ENCODE measurements at regions not wholly inside any gene's neighbourhood (a gene's known extent, or its start where the extent isn't known, plus 50 kb on each side); places are given as distances from the start of the nearest gene placed in this dataset.

- no peak for DNase-seq
Observed at GRCh38 chr2:106631281-106631680, 144.1 kb downstream of the CD8B2 start.

- DNase-seq = no peak
Observed at GRCh38 chr2:106638043-106638442, 150.9 kb downstream of the CD8B2 start.

- no peak for DNase-seq
Observed at GRCh38 chr2:106638580-106638979, 151.4 kb downstream of the CD8B2 start.

GRCh38 chr2:106642679-106643078, 155.5 kb downstream of the CD8B2 start:
- no peak for DNase-seq

- no peak for DNase-seq
Observed at GRCh38 chr2:106644623-106645022, 157.5 kb downstream of the CD8B2 start.

- DNase-seq = no peak
Observed at GRCh38 chr2:106646605-106647004, 159.4 kb downstream of the CD8B2 start.

- DNase-seq = no peak
Observed at GRCh38 chr2:106649306-106649705, 162.1 kb downstream of the CD8B2 start.

- DNase-seq = no peak
Observed at GRCh38 chr2:106653465-106653864, 166.3 kb downstream of the CD8B2 start.

GRCh38 chr2:106658616-106659015, 171.5 kb downstream of the CD8B2 start:
- DNase-seq = no peak

- DNase-seq = no peak
Observed at GRCh38 chr2:106664669-106665068, 177.5 kb downstream of the CD8B2 start.

GRCh38 chr2:106667478-106668070, 180.4 kb downstream of the CD8B2 start:
- no peak for DNase-seq

- no peak for DNase-seq
Observed at GRCh38 chr2:106685180-106685897, 198.2 kb downstream of the CD8B2 start.

GRCh38 chr2:106686814-106687213, 199.2 kb downstream of the ST6GAL2 start:
- DNase-seq = no peak

- DNase-seq = no peak
Observed at GRCh38 chr2:106694964-106695470, 190.9 kb downstream of the ST6GAL2 start.

- DNase-seq = no peak
Observed at GRCh38 chr2:106695919-106696318, 190.0 kb downstream of the ST6GAL2 start.

- no peak for DNase-seq
Observed at GRCh38 chr2:106700616-106701015, 185.4 kb downstream of the ST6GAL2 start.

- DNase-seq = no peak
Observed at GRCh38 chr2:106701203-106702022, 184.6 kb downstream of the ST6GAL2 start.

GRCh38 chr2:106703161-106703560, 182.8 kb downstream of the ST6GAL2 start:
- DNase-seq = no peak

GRCh38 chr2:106704798-106705197, 181.2 kb downstream of the ST6GAL2 start:
- no peak for DNase-seq

GRCh38 chr2:106705877-106706276, 180.1 kb downstream of the ST6GAL2 start:
- no peak for DNase-seq

- no peak for DNase-seq
Observed at GRCh38 chr2:106706283-106706682, 179.7 kb downstream of the ST6GAL2 start.

GRCh38 chr2:106708209-106708608, 177.8 kb downstream of the ST6GAL2 start:
- DNase-seq = no peak

GRCh38 chr2:106709229-106709628, 176.7 kb downstream of the ST6GAL2 start:
- DNase-seq = no peak

- DNase-seq = no peak
Observed at GRCh38 chr2:106719222-106719621, 166.7 kb downstream of the ST6GAL2 start.
